Colon (tissue), 2 donors: ENCODE measurements at regions not wholly inside any gene's neighbourhood (a gene's known extent, or its start where the extent isn't known, plus 50 kb on each side); places are given as distances from the start of the nearest gene placed in this dataset.
"Not testable (repeated sequence)": the region's sequence is repeated elsewhere in the genome, so short reads cannot be mapped to it uniquely, and the experiment has no call there.

Experiments
- FAIRE-seq: peaks from 2 replicates; lab custom pipeline; 2012; peaks lifted over from hg19 to GRCh38; lab: Jason Lieb, UNC
- donor health status: control.
- donor health status: control.

GRCh38 chr4:141290771-141291170 is 70.1 kb downstream of the ZNF330 start:
- peak; percentile 53 for FAIRE-seq

- FAIRE-seq: no peak
These were observed 73.6 kb downstream of the ZNF330 start for GRCh38 chr4:141294306-141294705.

- no peak for FAIRE-seq
These were observed 80.5 kb downstream of the ZNF330 start for GRCh38 chr4:141301216-141301615.

- no peak for FAIRE-seq
These were observed 82.2 kb downstream of the ZNF330 start for GRCh38 chr4:141302924-141303323.

- FAIRE-seq: no peak
These were observed 83.7 kb downstream of the ZNF330 start for GRCh38 chr4:141304346-141304745.

GRCh38 chr4:141306331-141306730 is 85.6 kb downstream of the ZNF330 start:
- no peak for FAIRE-seq

- no peak for FAIRE-seq
These were observed 86.6 kb downstream of the ZNF330 start for GRCh38 chr4:141307241-141307689.

GRCh38 chr4:141309874-141310273 is 89.2 kb downstream of the ZNF330 start:
- FAIRE-seq: no peak

GRCh38 chr4:141311246-141312204 is 90.8 kb downstream of the ZNF330 start:
- no peak for FAIRE-seq

- no peak for FAIRE-seq
These were observed 93.9 kb downstream of the ZNF330 start for GRCh38 chr4:141314627-141315026.

GRCh38 chr4:141328560-141329173 is 108.0 kb downstream of the ZNF330 start:
- no peak for FAIRE-seq

GRCh38 chr4:141329174-141329569 is 108.5 kb downstream of the ZNF330 start:
- FAIRE-seq: no peak

- FAIRE-seq: no peak
These were observed 109.9 kb downstream of the ZNF330 start for GRCh38 chr4:141330616-141331015.

GRCh38 chr4:141331534-141332358 is 111.1 kb downstream of the ZNF330 start:
- FAIRE-seq: no peak

- FAIRE-seq: not testable (repeated sequence)
These were observed 111.9 kb downstream of the ZNF330 start for GRCh38 chr4:141332359-141333181.

- FAIRE-seq: not testable (repeated sequence)
These were observed 112.9 kb downstream of the ZNF330 start for GRCh38 chr4:141333456-141334230.

- FAIRE-seq: no peak
These were observed 114.5 kb downstream of the ZNF330 start for GRCh38 chr4:141335166-141335565.

GRCh38 chr4:141338238-141338637 is 117.5 kb downstream of the ZNF330 start:
- no peak for FAIRE-seq

GRCh38 chr4:141339391-141339790 is 118.7 kb downstream of the ZNF330 start:
- FAIRE-seq: no peak

GRCh38 chr4:141339966-141340365 is 119.3 kb downstream of the ZNF330 start:
- no peak for FAIRE-seq

- no peak for FAIRE-seq
These were observed 119.8 kb downstream of the ZNF330 start for GRCh38 chr4:141340458-141340857.
